ENCODE measurements at regions not wholly inside any gene's neighbourhood (a gene's known extent, or its start where the extent isn't known, plus 50 kb on each side); places are given as distances from the start of the nearest gene placed in this dataset.

DNA sequence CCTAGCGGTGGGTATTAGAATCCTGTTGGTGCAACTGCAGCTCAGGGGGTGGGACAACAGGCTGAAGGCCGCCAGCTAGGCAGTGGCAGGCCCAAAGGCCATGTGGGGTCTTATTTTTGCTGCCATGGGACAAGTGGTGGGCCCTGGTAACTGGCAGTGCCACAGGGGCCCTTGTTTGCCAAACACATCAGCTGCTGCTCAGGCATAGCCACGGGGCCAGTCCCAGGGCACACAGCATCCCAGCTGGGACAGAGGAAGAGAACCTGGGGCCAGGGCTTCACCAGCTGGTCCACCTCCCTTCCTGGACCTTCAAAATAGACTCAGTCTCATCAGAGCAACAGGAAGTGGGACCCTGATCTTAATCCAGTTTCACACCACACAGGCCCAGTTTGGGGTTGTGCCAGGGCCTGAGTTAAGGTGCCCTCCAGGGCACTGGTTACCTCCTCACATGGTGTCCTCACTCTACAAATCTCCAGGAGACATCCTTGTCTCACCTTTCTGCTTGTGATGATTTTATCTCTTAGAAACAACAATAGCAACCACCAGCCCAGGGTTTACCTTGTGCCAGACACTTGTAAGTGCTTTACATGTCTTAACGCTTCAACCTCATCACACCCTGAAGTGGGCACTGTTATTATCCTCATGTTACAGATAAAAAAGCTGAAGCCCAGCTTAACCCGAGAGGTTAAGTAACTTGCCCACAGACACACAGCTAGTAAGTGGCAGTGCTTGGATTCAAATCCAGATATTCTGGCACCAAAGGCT is 98.5 kb downstream of the GYPC start:
- TF ChIP-seq CTCF (IDR thresholded peaks at IDR 0.05 in 8 of 11, conservative IDR thresholded peaks at IDR 0.05 in 3 of 11) (no peak), POLR2A (IDR thresholded peaks at IDR 0.05) (no peak), POLR2AphosphoS5 (IDR thresholded peaks at IDR 0.05) (no peak)
